ENCODE measurements at regions not wholly inside any gene's neighbourhood (a gene's known extent, or its start where the extent isn't known, plus 50 kb on each side); places are given as distances from the start of the nearest gene placed in this dataset.

- H3K4me3 ChIP-seq (ENCODE audit: low read depth, low read length) = no peak overlapping the region
- no peak for DNase-seq (ENCODE audit: low read depth)
- no peak for TF ChIP-seq CTCF (IDR thresholded peaks at IDR 0.05; ENCODE audit: low read depth, low read length, missing control alignments)
These were observed 80.2 kb upstream of the SULF2 start for GRCh38 chr20:47865451-47865850.

- DNase-seq (ENCODE audit: low read depth) = no peak
- no peak overlapping the region for H3K4me3 ChIP-seq (ENCODE audit: low read depth, low read length)
- no peak for TF ChIP-seq CTCF (IDR thresholded peaks at IDR 0.05; ENCODE audit: low read depth, low read length, missing control alignments)
These were observed 78.7 kb upstream of the SULF2 start for GRCh38 chr20:47863981-47864380.

GRCh38 chr20:47863315-47863965 lies 78.2 kb upstream of the SULF2 start:
- TF ChIP-seq CTCF (IDR thresholded peaks at IDR 0.05; ENCODE audit: low read depth, low read length, missing control alignments) = no peak
- no peak overlapping the region for H3K4me3 ChIP-seq (ENCODE audit: low read depth, low read length)
- DNase-seq (ENCODE audit: low read depth) = no peak

- TF ChIP-seq CTCF (IDR thresholded peaks at IDR 0.05; ENCODE audit: low read depth, low read length, missing control alignments) = no peak
- no peak for DNase-seq (ENCODE audit: low read depth)
- H3K4me3 ChIP-seq (ENCODE audit: low read depth, low read length) = no peak overlapping the region
These were observed 77.4 kb upstream of the SULF2 start for GRCh38 chr20:47862574-47863240.

GRCh38 chr20:47861116-47861515 lies 75.8 kb upstream of the SULF2 start:
- no peak for DNase-seq (ENCODE audit: low read depth)
- no peak for TF ChIP-seq CTCF (IDR thresholded peaks at IDR 0.05; ENCODE audit: low read depth, low read length, missing control alignments)
- H3K4me3 ChIP-seq (ENCODE audit: low read depth, low read length) = no peak overlapping the region

- TF ChIP-seq CTCF (IDR thresholded peaks at IDR 0.05; ENCODE audit: low read depth, low read length, missing control alignments) = no peak
- no peak for DNase-seq (ENCODE audit: low read depth)
- no peak overlapping the region for H3K4me3 ChIP-seq (ENCODE audit: low read depth, low read length)
These were observed 75.0 kb upstream of the SULF2 start for GRCh38 chr20:47860049-47860830.

All from GM12864 (cell line).